ENCODE measurements at regions not wholly inside any gene's neighbourhood (a gene's known extent, or its start where the extent isn't known, plus 50 kb on each side); places are given as distances from the start of the nearest gene placed in this dataset.

DNA sequence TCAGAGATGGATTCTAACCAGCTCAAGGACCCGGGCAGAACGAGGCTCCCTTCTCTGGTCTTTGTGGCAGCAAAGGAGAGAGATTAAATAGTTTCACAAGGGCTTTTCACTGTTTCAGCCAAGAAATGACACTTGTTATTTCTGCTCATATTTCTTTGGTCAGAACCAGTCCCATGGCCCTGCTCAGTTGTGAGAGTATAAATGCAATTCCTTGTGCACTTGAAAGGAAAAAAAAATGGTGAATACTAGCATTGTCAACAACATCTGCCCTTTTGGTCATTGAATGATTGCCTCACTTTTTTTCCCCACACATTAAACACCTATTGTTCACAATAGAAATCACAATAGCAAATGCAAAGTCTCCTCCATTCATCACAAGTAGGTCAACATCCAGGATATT lies 104.4 kb downstream of the RDH14 start:
- TF ChIP-seq, protein P1, sequence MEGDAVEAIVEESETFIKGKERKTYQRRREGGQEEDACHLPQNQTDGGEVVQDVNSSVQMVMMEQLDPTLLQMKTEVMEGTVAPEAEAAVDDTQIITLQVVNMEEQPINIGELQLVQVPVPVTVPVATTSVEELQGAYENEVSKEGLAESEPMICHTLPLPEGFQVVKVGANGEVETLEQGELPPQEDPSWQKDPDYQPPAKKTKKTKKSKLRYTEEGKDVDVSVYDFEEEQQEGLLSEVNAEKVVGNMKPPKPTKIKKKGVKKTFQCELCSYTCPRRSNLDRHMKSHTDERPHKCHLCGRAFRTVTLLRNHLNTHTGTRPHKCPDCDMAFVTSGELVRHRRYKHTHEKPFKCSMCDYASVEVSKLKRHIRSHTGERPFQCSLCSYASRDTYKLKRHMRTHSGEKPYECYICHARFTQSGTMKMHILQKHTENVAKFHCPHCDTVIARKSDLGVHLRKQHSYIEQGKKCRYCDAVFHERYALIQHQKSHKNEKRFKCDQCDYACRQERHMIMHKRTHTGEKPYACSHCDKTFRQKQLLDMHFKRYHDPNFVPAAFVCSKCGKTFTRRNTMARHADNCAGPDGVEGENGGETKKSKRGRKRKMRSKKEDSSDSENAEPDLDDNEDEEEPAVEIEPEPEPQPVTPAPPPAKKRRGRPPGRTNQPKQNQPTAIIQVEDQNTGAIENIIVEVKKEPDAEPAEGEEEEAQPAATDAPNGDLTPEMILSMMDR (IDR thresholded peaks at IDR 0.05) = no peak
- TF ChIP-seq POLR2A (IDR thresholded peaks at IDR 0.05) = no peak

Measured in breast epithelium (tissue), 3 donors.